ENCODE measurements at regions not wholly inside any gene's neighbourhood (a gene's known extent, or its start where the extent isn't known, plus 50 kb on each side); places are given as distances from the start of the nearest gene placed in this dataset.
"Not testable (repeated sequence)": the region's sequence is repeated elsewhere in the genome, so short reads cannot be mapped to it uniquely, and the experiment has no call there.

GRCh38 chr3:156044634-156044975 is 75.8 kb upstream of the KCNAB1 start:
- intact Hi-C loops (cut with DNase I): no loop called here

GRCh38 chr3:156048483-156048882 is 71.9 kb upstream of the KCNAB1 start:
- H3K36me3 ChIP-seq; H3K4me1 ChIP-seq; H3K4me3 ChIP-seq; H3K27ac ChIP-seq; intact Hi-C loops (cut with DNase I); H3K9me3 ChIP-seq; H3K27me3 ChIP-seq; DNase-seq: not testable (repeated sequence)
- 88 to 91% methylated on average over 3 of the region's 3 CpGs for WGBS, 2 donors

More at GRCh38 chr3:156044634-156044975, 75.8 kb upstream of the KCNAB1 start:
- H3K4me1 ChIP-seq: no peaks in the 10 kb centered on the region
- no peak overlapping the region for H3K4me3 ChIP-seq
- TF ChIP-seq POLR2AphosphoS5 (IDR thresholded peaks at IDR 0.05) (no peak), POLR2A (IDR thresholded peaks at IDR 0.05) (no peak), CTCF (IDR thresholded peaks at IDR 0.05) (no peak), EP300 (IDR thresholded peaks at IDR 0.05) (no peak)
- no peaks in the 10 kb centered on the region for H3K27me3 ChIP-seq
- no peaks in the 10 kb centered on the region for H3K36me3 ChIP-seq
- no peak overlapping the region for H3K27ac ChIP-seq
- whole genome bisulfite sequencing, 2 donors: 95 to 96% methylated on average over 13 of the region's 13 CpGs
- DNase-seq: no peak
- H3K9me3 ChIP-seq: no peaks in the 10 kb centered on the region

GRCh38 chr3:156050918-156051317 is 69.5 kb upstream of the KCNAB1 start:
- Histone ChIP-seq H3K27ac (no peak overlapping the region), H3K4me3 (no peak overlapping the region), H3K36me3 (no peaks in the 10 kb centered on the region), H3K9me3 (no peaks in the 10 kb centered on the region), H3K27me3 (no peaks in the 10 kb centered on the region), H3K4me1 (no peaks in the 10 kb centered on the region)
- WGBS, 2 donors: 95 to 98% methylated on average over 1 of the region's 1 CpG
- TF ChIP-seq CTCF (IDR thresholded peaks at IDR 0.05): no peak
- no peak for TF ChIP-seq POLR2A (IDR thresholded peaks at IDR 0.05)
- no peak for TF ChIP-seq POLR2AphosphoS5 (IDR thresholded peaks at IDR 0.05)
- TF ChIP-seq EP300 (IDR thresholded peaks at IDR 0.05): no peak
- DNase-seq: no peak
- intact Hi-C loops (cut with DNase I): no loop called here

GRCh38 chr3:156051651-156052050 is 68.7 kb upstream of the KCNAB1 start:
- DNase-seq: no peak
- 95 to 96% methylated on average over 15 of the region's 15 CpGs for WGBS, 2 donors
- Histone ChIP-seq H3K4me3 (no peak overlapping the region), H3K27ac (no peak overlapping the region), H3K27me3 (no peaks in the 10 kb centered on the region), H3K4me1 (no peaks in the 10 kb centered on the region), H3K9me3 (no peaks in the 10 kb centered on the region), H3K36me3 (no peaks in the 10 kb centered on the region)
- no peak for TF ChIP-seq CTCF (IDR thresholded peaks at IDR 0.05)
- TF ChIP-seq POLR2A (IDR thresholded peaks at IDR 0.05): no peak
- intact Hi-C loops (cut with DNase I): no loop called here

GRCh38 chr3:156052115-156052514 is 68.3 kb upstream of the KCNAB1 start:
- H3K36me3 ChIP-seq: no peaks in the 10 kb centered on the region
- no peaks in the 10 kb centered on the region for H3K4me1 ChIP-seq
- intact Hi-C loops (cut with DNase I): no loop called here
- no peak overlapping the region for H3K27ac ChIP-seq
- no peak for TF ChIP-seq POLR2AphosphoS5 (IDR thresholded peaks at IDR 0.05)
- no peak for TF ChIP-seq POLR2A (IDR thresholded peaks at IDR 0.05)
- TF ChIP-seq CTCF (IDR thresholded peaks at IDR 0.05): no peak
- TF ChIP-seq EP300 (IDR thresholded peaks at IDR 0.05): no peak
- H3K27me3 ChIP-seq: no peaks in the 10 kb centered on the region
- no peaks in the 10 kb centered on the region for H3K9me3 ChIP-seq
- 84 to 96% methylated on average over 7 of the region's 9 CpGs for WGBS, 2 donors
- H3K4me3 ChIP-seq: no peak overlapping the region
- no peak for DNase-seq

Measured in sigmoid colon (tissue), 6 donors.